Suprapubic skin (tissue), 4 donors: ENCODE measurements at regions not wholly inside any gene's neighbourhood (a gene's known extent, or its start where the extent isn't known, plus 50 kb on each side); places are given as distances from the start of the nearest gene placed in this dataset.

Experiments
- CTCF ChIP-seq, 2 donors: fragments of 200-600 bp in 1 of 2; fragments of 450-650 bp in 1 of 2; sonication (generic) in 1 of 2; IDR thresholded peaks; one replicate each; pipeline ENCODE4 v1.5.1; 2016 to 2019; ENCODE audit warnings: antibody characterized with exemption in 2 of 2, mild to moderate bottlenecking in 1 of 2, moderate library complexity in 1 of 2
- EP300 ChIP-seq: sonication (generic); formaldehyde crosslinking; IDR thresholded peaks from one replicate; pipeline ENCODE4 v1.6.1; 2017; ENCODE audit warnings: antibody characterized with exemption
- POLR2A ChIP-seq, 2 donors: fragments of 450-650 bp; IDR thresholded peaks; one replicate each; pipeline ENCODE4 v1.6.1; 2017; ENCODE audit warnings: antibody characterized with exemption in 2 of 2, mild to moderate bottlenecking in 2 of 2, moderate library complexity in 2 of 2
- POLR2AphosphoS5 ChIP-seq, 3 donors: sonication (generic); formaldehyde crosslinking; IDR thresholded peaks; one replicate each; pipeline ENCODE4 v1.6.1; 2017; ENCODE audit warnings: antibody characterized with exemption in 3 of 3

DNA sequence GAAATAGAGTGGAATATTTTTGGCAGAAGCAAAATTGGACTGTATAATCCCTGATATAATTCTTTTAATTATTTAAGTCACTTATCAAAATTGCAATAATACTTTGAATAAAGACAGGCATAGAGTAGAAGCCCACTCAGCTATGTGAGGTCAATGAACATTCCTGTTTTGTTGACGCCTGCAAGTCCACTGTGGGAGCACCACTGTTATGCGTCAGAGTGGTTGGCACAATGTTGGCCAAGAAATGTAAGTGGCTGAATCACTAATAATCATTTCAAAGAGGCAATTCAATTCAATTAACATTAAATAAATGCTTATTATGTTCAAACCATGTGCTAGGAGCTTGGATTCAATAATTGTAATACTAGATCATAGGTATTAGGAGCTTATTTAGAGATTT lies 221.0 kb downstream of the SPCS3 start:
- TF ChIP-seq CTCF (IDR thresholded peaks at IDR 0.05) (no peak), POLR2AphosphoS5 (IDR thresholded peaks at IDR 0.05) (no peak), EP300 (no peak), POLR2A (IDR thresholded peaks at IDR 0.05) (no peak)
